ENCODE measurements at regions not wholly inside any gene's neighbourhood (a gene's known extent, or its start where the extent isn't known, plus 50 kb on each side); places are given as distances from the start of the nearest gene placed in this dataset.

DNA sequence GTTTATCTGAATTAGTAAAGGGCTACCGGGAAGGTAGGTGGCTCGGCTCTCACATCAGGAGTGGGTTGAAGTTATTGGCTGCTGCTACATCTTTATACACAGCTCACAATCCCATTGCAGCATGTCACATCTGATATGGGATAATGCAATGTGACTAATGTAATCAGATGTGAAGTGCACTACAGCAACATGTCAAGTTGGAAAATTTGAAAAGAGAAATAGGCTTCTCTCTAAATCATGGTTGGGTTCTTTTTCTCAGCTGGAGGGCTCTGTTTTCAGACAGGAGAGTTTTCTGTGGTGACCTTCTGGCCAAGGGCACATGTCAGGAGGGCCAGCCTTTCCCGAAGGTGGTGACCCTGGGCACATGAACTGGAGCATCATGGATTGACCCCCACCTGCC is 337.5 kb downstream of the HRH4 start:
- DNase-seq, result no peak

DNA sequence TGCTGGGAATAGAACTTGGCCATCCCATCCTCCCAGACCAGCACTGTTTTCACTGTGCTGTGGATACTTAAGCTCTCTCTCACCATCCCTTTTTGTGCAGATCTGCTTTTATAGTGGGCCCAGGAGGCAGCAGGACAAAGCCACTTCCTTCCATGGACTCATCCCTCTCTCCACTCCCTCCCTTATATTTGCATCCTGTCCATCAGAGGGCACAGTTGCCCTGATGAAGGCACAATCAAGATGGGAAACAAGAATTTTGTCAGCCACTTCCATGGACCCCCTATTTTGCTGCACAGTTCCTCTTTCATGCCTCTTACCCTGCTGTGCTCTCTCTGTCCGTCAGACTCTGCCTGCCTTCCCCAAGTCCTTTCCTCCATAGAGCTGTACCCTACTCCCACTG is 338.7 kb downstream of the HRH4 start:
- DNase-seq, result no peak

DNA sequence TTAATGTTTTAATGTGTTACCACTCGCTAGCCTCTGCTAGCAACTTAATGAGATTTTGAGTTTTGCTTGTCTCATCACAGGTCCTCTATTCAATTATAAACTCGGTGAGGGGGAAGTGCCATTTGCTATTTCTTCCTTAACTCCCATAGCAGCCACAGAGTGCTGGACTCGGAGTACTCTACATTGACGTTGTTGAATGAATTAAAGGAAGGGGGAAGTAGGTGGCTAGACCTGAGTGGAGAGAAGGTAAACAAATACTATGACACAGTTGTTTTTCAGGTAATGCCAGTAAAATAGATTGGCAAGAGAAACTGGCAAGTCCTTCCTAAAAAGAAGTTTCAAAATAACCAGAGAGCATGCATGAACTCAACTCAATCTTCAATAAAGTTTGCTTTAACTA is 339.3 kb downstream of the HRH4 start:
- no peak for DNase-seq

DNA sequence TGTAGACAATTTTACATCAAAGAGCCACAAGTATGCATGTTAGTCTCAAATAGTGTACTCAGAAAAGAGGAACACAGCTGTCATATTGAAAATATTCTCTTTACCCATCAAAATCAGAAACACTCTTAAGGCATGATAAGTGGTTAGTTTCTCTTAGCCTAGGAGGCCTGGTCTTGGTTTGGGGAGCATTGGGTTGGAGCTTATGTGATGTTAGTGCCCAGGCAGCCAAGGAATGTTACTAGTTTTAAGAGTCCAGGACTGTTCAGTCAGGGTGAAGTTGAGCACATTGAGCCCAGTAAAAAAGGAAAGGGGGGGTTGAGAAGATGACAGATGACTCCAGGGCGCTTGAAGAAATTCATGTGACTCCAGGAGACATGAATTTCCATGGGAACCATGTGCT is 340.6 kb downstream of the HRH4 start:
- DNase-seq, result no peak

DNA sequence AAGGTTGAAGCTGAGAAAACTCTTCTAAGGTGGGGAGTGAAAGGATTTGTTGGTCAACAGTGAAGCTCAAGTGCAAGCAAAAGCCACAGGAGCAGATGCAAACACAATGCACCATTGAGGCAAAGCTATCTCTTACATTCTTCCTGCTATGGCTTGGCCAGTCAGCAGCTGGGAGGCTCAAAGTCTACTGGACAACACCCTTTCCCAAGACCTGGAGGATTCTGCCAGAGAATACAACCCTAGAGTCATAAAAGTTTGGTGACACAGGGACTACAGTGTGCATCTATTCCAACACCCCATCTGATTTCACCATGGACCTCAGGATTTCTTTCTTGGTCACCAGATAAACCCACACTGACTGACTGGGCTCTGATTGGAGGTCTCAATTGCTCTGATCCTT is 342.0 kb downstream of the HRH4 start:
- no peak for DNase-seq

DNA sequence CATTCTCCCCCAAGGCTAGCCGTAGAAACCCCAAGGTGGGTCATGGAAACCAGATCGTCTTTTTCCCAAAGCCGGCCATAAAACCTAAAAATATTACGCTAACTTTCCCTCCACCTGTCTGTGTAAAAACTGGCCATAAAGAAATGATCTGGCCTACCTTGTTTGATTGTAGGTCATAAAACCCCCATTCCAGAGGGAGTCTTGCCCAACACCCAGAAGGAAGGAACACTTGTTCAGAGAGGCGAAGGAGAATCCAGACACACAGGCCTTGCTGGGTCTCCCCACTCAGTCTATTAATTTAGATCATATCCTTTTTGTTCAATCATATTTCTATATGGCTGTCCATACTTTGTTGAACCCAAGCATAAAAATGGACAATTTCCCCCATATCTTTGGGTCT is 344.7 kb downstream of the HRH4 start:
- no peak for DNase-seq

DNA sequence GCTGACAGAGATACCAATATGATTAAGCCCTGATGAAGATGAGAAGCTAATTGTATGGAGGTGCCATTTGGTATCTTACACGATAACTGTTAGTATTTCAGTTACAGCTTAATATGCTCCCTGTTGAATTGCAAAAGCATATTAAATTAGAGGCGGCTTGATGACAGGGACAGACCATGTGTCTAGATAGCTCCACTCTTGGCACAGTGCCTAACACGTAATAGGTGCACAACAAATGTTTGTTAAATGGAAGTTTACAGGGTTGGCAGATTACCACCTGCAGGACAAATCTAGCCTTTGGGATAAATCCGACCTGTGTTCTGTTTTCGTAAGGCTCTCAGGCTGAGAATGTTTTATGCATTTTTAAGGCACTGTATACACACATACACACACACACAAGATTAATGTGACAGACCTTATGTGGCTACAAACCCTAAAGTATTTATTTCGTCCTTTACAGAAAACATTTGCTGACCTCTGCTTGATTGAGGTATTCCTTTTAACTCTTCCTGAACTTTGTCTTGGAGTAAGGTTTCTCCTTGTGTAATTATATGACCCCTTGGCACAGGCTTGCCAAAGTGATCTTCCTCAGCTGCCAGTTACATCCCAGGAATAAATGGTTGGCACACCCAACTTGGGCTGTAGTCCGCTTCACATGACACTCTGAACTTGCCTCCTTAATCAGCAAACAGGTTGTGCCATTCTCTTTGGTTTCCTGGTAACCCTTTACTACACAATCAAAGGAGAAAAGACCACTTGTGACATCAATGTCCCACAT is 348.9 kb downstream of the HRH4 start:
- no peak for DNase-seq

DNA sequence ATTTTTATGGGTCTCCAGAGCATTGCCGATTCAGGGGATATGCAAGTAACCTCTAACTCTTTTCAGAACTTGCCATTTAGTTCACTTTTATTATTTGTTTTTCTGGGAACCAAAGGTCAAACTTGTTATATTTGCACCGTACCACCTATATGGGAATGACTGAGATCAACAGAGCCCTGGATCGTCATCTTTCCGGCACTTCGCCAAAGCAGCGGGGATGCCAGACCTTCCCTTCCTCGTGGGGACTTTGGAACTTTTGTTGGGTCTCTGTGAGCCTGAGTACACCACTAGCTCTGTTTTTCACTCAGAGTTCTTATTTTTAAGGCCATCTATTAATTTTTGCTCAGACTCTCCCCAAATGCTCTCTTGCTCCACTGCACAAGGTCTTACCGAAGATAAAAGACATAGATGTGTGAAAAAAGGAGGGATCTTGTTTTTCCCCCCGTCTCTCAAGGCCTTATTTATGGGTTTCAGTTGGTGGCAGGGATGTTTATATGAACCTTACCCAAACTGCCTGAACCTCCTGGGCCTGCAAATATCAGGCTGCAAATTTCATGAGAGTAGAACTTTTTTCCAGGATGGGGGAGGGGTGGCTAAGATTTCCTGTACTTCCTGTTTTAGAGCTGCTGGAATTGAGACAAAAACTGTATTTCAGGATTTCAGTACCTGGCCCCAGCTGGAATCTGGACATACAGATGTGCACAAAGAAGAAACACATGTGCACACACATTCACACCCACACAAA is 350.3 kb downstream of the HRH4 start:
- no peak for DNase-seq

DNA sequence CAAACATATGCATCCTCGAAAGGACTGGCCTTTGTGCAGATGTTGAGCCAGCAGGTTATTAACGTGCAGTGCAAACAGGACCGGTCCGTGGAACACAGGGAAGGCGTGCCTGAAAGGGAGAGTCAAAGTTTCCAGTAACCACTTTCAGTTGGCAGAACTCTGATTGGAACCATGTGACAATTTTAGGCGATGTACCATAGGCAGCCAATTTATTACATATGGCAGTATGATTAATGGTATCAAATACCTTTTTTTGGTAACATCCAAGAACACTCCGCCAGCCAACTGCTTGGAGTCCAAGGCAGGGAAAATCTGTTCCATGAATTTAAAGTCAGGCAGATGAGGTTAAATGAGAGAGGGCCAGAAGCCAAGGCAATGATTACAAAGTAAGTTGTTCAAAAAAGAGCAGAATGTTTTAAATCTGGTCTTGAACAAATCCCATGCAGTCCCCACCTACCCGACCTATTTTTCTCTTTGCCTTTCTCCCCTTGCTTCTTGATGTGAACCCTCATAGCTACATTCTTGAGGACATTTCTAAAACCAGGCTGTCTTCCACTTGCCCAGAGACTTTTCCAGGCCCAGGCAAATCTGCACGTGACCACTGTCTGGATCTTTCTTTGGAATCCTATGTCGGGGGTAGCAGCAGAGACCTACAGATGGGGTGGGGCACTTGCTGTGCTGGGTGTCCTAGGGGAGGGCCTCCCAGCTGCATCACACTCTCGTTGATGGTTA is 351.7 kb downstream of the HRH4 start:
- peak; percentile 26 for DNase-seq

DNA sequence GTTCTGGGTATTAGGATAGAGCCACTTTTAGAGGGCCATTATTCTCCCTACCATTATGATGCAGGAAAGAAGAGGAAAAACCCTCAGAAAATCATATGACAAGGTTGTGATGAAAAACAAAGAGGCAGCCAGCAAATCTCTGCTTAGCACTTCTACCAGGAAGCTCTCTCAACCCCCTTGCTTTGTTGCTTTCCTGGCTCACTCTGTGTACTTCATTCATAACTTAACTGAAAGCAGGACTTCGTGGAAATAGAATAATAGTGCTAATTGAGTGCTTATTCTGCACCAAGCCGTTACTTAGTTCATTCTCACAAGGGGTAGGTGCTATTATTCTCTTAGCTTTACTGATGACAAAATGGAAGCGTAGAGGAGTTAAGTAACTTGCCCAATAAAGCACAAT is 354.1 kb downstream of the HRH4 start:
- no peak for DNase-seq

DNA sequence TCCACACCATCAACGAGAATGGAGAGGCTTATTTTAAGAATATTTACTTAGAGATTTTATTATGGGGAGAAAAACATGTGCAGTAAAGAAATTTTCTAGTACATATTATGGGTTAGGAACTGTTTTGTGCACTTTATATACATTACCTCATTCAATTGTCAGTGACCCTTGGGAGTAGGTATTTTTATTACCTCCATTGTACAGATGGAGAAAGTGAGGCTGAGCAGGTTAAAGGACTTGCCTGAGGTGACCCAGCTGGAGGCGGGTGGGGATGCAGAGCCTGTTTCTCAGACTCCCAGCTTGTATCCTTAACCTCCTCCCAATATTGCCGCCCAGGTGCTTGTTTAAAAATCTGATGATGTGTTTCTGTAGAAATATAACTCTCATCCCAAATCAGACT is 356.7 kb downstream of the HRH4 start:
- no peak for DNase-seq

DNA sequence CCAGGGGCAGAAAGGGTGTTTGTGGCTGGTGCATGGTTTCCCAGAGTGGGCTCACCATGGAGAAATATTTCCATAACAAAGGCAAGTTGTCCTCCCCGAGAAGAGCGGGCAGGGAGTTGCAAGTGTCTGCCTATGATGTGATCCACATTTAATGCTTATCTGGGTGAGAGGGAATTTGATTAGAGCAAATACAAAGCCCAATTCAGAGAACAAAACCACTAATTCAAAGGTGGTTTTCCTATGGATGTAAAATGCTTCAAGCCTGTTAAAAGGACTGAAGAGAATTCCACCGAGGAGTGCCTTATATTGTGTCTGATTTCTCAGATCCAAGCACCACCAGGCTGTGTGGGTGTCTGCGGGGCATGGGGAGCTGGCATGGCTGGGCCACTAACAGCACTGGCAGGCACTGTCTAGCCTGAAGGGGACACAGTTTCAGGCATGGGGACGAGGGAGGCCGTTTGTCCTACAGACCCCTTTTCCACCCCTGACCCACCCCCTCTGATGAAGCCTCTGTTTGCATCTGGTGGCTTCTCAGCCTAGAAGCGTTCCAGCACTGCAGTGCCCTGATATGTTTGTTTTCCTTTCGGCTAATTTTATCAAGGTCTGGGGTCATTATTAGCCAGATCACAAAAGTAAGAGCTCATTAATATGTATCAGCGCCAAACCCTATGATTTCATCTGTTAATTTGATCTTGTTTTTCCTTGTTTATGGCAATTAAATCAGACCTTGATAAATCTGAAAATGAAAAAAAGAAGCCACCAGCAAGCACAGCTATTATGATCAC is 357.3 kb downstream of the HRH4 start:
- no peak for DNase-seq

DNA sequence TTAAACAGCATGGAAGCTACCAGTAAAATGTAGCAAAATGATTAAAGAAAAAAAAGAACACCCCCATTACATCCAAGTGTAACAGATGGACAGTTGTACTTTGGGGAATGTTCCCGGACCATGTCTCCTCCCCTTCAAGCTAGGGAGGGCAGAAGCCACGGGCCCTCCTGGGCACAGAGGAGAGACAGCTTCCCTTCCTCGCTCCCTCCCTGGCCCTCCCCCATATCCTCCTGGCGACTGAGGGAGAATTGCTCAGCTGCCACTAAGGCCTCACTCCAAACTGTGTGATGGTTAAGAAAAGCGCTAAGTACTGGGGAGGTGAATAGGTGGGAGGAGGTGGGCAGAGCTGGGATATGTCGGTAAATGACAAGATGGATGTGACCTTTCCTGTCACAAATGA is 358.0 kb downstream of the HRH4 start:
- DNase-seq, result peak; percentile 79

DNA sequence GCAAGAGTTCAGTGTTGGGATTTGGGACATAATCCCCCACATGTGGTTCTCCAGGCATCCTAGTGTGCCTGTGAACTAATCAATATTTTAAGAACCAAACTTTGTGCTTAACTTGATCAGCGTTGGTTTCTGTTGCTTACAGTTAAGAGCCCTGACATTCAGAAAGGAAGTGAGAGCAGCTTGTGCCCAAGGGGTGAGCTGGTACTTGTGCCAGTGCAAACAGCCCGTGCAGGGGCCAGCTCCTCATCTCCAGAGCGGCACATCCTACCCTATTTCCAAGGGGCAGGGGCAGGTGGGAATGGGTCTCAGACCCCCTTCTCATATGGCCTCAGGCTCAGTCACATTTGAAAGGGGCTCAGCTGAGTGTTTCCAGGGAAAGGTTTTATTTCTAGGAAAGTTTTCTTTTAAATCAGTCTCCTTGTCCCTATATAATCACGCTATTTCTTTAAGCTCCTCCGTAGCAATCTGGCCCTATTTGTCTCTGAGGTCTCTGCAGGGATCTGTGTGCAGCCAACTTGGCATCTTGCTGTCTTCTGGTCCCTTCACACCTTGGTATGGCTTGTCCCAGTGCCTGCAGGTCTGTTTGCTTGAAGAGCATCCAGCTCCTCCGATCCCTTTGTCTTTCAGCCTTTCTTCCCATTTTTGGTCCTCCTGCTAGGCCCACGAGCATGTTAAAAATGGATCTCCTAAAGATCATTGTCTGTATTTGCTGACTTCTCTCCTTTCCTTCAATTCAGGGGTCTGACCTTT is 358.9 kb downstream of the HRH4 start:
- no peak for DNase-seq

DNA sequence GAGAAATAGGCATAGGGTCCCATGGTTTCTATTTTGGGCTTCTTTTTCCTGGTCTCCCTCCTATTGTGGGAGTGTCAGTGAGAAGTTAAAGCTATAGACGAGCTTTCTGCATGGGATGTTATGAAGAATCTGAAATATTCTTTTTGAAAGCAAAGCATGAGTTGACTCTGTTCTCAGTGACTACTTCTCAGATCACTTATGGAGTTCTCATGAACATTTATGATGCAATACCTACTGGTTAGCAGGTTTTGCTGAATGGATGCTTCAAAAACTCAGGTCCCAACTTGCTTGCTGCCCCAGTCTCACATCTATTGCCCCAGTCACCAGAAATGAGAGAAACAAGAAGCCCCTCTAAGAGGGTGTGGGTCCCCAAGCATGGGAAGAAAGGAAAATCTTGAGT is 365.0 kb downstream of the HRH4 start:
- DNase-seq, result no peak

DNA sequence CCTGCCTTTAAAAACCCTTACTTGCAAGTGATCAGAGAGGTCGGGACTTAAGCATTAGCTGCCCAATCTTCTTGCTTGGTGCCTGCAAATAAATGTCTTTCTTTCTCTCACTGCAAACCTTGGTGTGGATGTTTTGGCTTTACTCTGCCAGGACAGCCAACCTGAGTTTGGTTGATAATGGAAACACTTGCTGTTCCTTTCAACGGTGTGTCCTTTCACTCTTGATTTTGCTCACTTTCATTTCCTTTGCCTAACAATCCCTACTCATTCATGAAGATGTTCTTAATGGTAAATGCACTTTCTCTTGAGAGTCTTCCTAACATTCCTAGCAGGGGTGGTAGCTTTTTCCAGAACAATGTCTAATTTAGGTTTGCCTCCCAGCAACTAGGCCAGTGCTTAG is 366.2 kb downstream of the HRH4 start:
- no peak for DNase-seq

DNA sequence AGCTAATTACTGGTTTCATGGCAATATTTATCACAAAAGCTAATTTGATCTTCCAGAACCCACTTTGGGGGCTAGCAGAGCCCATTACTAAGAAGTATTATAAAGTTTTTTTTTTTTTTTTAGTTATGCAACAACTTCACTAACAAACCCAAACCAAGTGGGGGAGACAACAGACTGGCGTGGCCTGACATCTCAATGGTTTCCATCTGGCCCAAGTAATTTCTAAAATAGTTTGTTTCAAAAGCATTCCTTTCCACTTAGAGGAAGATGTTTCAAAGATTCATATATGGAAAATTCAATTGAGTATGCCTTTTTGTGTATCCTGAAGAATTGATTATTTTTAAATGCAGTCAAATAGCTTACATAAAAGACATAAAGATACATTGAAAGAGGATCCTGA is 367.1 kb downstream of the HRH4 start:
- no peak for DNase-seq

DNA sequence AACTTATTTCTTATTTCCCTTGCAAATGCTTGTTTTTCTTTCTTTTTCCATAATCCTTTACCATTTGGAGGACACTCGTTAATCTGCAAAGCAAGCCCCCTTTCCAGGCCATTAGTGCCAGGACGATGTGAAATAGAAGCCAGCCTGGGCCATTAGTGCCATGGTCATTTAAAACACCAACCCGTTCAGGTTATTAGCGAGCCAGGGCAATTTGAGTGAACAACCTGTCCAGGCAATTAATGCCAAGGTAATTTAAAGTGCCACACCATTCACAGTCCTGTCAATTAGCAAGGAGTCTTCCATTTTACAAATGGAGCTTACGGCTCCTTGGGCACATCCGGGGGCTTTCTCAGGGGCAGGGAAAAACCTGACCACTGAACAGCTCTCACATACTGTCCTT is 370.6 kb downstream of the HRH4 start:
- no peak for DNase-seq

DNA sequence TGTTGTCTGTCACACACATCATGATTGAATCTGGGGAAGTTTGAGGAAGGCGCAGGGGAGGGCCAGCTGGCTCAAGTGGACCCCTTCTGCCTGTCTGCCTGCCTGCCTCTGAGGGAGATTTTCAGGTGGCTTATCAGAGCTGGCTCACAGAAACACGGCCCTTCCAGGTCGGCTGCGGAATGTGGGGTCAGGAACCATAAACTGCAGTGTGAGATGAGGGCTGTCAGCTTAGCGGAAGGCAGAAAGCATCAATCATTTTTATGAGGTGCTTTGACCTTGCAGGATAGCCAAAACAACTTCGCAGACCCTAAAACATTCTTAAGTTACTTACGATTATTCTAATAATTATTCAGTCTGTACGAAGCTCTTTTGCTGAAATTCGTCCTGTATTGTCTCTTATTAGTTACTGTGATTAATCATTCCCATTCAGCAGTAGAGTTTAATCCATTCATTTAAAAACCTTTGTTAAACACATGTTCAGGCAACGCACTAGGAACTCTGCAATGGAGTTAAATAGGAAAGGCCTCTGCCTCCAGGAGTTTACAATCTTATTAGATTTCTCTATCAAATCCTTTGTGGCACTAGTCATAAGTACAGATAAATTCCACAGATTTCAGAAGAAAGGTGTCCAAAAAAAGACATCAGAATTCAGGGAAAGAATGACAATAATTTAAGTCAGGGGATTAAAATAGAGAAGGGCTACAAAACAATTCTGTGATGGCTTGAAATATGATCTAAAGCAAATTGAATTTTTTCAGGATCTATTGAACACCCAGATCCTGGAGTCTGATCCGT is 371.6 kb downstream of the HRH4 start:
- no peak for DNase-seq

DNA sequence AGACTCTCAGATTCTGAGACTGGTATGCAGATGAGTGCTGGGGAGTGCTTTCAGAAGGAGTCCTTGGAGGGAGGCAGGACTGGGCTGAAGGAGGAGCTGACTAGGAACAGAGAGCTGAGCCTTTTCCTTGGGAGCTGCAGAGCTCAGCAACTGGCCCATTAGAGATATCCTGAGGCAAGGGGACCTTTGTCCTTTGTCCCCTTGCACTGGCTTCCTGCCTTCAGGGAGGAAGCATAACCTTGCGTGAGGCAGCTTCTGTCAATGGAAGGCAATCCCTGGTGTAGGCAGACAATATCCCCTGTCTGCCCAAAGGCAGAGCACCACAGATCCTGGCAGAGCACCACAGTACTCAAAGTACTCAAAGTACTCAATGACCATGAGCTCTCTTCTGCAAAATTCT is 375.3 kb downstream of the HRH4 start:
- no peak for DNase-seq

DNA sequence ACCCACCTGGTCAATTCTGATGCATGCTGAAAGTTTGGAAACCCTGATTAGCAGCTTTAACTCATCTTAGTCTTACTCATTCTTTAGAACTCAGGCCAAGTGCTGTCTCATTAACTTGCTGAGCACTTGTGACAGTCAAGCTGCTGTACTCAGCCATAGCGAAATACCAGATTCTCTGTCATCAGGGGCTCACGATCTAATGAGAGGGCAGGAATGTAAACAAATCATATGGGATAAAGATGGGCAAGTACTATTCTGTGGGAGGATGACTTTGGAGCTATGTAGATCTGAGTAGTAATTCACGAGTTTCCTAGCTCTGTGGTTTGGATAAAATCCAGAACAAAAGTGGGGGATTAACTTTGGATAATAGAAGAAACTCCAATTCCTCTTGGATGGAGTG is 376.6 kb downstream of the HRH4 start:
- DNase-seq, result no peak

DNA sequence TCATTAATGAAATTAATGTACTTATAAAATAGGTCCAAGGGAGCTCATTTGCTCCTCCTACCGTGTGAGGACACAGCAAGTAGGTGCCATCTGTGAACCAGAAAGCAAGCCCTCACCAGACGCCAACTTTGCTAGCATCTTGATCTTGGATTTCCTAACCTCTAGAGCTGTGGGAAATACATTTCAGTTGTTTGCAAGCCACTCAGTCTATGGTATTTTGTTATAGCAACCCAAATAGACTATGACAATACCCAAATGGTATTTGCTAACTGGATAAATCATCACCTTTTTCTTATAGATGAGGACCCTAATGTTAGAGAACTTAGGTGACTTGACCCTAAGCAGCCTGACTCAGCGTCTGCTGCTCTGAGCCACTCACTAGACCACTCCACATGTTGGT is 379.6 kb downstream of the HRH4 start:
- DNase-seq, result no peak

All from DMS 273 treated with DMSO at 0.1 percent for 48 hours (cell line).